Mucosa of descending colon (tissue), 3 donors: ENCODE measurements at regions not wholly inside any gene's neighbourhood (a gene's known extent, or its start where the extent isn't known, plus 50 kb on each side); places are given as distances from the start of the nearest gene placed in this dataset.
A peak's percentile ranks its signal among the peaks of the same experiment; 100 is the strongest.

Experiments
- ATAC-seq: fragments of 200-7000 bp; cut with Tn5 transposase; one replicate; pipeline ENCODE4 v1.9.1; 2020; ENCODE audit warnings: mild to moderate bottlenecking, moderate library complexity
- DNase-seq, 3 donors: peaks; one replicate each; pipeline ENCODE4 v3.0.0-alpha.2; 2020
- H3K36me3 ChIP-seq: fragments of 200-600 bp; one replicate; pipeline ENCODE4 v1.8.0; 2021; ENCODE audit warnings: low read depth, mild to moderate bottlenecking
- H3K4me1 ChIP-seq: fragments of 200-600 bp; one replicate; pipeline ENCODE4 v1.8.0; 2021; ENCODE audit warnings: low read depth, mild to moderate bottlenecking
- H3K4me3 ChIP-seq: fragments of 200-600 bp; one replicate; pipeline ENCODE4 v1.8.0; 2021; ENCODE audit warnings: mild to moderate bottlenecking
- H3K9me3 ChIP-seq: fragments of 200-600 bp; one replicate; pipeline ENCODE4 v1.8.0; 2021; ENCODE audit warnings: mild to moderate bottlenecking
- CTCF ChIP-seq: fragments of 200-600 bp; IDR thresholded peaks from one replicate; pipeline ENCODE4 v1.8.0; 2022; ENCODE audit warnings: antibody characterized with exemption, mild to moderate bottlenecking
- intact Hi-C, 2 donors: fragments of 100-400 bp; cut with DNase I in 1 of 2; cut with micrococcal nuclease in 1 of 2; formaldehyde crosslinking; loops; one replicate each; pipeline versions ENCODE4 v1.11.0 to v1.11.1; 2022; cut with DNase I, micrococcal nuclease
- donor health status: DM: no; HTN: no; CAD: no; lungs with moderate emphysema.
- donor health status: DM: no; HTN: no; CAD: no.
- donor health status: DM: no; HTN: yes; CAD: no.

- Histone ChIP-seq H3K4me3 (no peak overlapping the region), H3K9me3 (no peaks in the 10 kb centered on the region), H3K4me1 (no peaks in the 10 kb centered on the region), H3K36me3 (no peaks in the 10 kb centered on the region)
- TF ChIP-seq CTCF, result no peak
- intact Hi-C loops, result no loop called here
- DNase-seq (no peak), ATAC-seq (no peak)
These were observed 139.0 kb upstream of the ITGA1 start for GRCh38 chr5:52648726-52649125.

- Histone ChIP-seq H3K4me3 (no peak overlapping the region), H3K36me3 (no peaks in the 10 kb centered on the region), H3K9me3 (no peaks in the 10 kb centered on the region), H3K4me1 (no peaks in the 10 kb centered on the region)
- no peak for TF ChIP-seq CTCF
- intact Hi-C loops, result loop anchor here in 1 of 2 donors (10.0 kb wide), 1 partner anchor 1690 kb away; no protein-coding TSS in a partner anchor
- DNase-seq (no peak), ATAC-seq (no peak)
These were observed 132.6 kb upstream of the ITGA1 start for GRCh38 chr5:52655163-52655562.

DNA sequence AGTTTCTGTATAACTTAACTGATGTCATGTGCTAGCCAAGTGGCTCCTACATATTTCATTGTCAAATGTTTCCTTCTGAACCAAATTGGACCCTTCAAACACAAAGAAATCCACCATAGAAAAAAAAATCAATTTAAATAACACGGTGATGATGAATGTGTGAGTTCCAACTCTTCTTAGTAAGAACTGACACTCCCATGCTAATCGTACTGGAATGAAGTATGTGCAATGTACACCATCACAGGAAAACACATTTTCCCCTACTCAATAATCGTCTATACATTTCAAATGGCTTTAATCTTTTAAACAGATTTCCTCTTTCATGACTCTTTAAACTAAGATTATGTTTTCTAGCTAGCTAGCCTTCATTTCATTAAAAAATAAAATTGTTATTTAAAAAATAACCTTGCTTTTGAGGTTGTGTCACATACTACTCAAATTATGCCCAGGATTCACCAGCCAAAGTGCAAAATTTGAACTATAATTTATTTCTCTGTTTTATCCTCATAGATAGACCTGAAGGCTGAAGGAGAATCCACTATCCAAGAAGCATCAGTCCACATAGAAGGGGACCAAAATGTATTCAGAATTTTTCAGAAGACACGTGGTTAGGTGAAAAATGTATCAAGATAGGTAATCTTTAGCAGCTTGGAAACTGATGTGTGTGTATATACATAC lies 131.0 kb upstream of the ITGA1 start:
- intact Hi-C loops, result loop anchor here in 1 of 2 donors (10.0 kb wide), 1 partner anchor 1692 kb away; no protein-coding TSS in a partner anchor
- H3K4me3 ChIP-seq, result no peak overlapping the region
- no peaks in the 10 kb centered on the region for H3K9me3 ChIP-seq
- no peak for DNase-seq
- H3K4me1 ChIP-seq, result no peaks in the 10 kb centered on the region
- no peaks in the 10 kb centered on the region for H3K36me3 ChIP-seq
- no peak for TF ChIP-seq CTCF
- ATAC-seq, result no peak

DNA sequence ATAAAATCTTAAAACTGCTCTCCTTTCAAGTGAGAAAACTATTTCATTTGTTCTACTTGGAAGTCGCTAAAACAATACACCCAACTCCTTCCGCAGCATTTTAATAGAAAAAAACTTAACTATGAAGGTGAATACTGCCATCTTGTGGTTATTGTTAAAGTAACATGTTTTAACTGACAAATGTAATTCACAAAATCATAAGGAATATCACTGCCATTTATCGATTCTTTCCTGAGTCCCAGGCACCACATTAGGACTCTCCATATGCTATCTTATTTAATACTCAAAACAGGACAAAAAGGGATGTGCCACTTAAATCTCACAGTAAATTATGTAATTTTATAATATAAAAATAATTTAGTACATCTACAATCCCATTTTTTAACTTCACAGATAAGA lies 130.5 kb upstream of the ITGA1 start:
- no peaks in the 10 kb centered on the region for H3K36me3 ChIP-seq
- intact Hi-C loops, result loop anchor here in 1 of 2 donors (10.0 kb wide), 1 partner anchor 1692 kb away; no protein-coding TSS in a partner anchor
- TF ChIP-seq CTCF, result peak; percentile 2
- H3K4me1 ChIP-seq, result no peaks in the 10 kb centered on the region
- H3K9me3 ChIP-seq, result no peaks in the 10 kb centered on the region
- no peak overlapping the region for H3K4me3 ChIP-seq
- ATAC-seq (no peak), DNase-seq (no peak)

DNA sequence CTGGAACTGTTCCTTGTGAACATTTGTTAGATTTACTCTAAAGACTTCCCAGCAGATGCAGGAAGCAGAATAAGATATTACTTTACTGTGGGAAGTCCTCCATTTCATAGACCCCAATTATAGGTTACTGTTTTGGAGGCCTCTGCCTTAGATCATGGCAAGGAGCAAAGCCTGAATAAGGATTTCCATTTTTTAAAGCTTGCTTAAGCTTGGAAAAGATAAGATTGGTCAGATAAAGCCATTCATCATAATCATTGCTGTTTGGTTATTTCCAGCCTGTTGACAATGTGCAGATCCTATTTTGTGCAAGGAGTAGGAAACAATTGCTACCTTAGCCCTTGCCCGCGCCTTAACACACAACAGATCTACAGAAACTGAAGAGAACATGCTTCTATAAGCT lies 129.5 kb upstream of the ITGA1 start:
- no peak for TF ChIP-seq CTCF
- Histone ChIP-seq H3K9me3 (no peaks in the 10 kb centered on the region), H3K4me3 (no peak overlapping the region), H3K4me1 (no peaks in the 10 kb centered on the region), H3K36me3 (no peaks in the 10 kb centered on the region)
- ATAC-seq (no peak), DNase-seq (no peak)
- intact Hi-C loops, result loop anchor here in 1 of 2 donors (10.0 kb wide), 1 partner anchor 1693 kb away; no protein-coding TSS in a partner anchor
